ENCODE measurements at regions not wholly inside any gene's neighbourhood (a gene's known extent, or its start where the extent isn't known, plus 50 kb on each side); places are given as distances from the start of the nearest gene placed in this dataset.

DNA sequence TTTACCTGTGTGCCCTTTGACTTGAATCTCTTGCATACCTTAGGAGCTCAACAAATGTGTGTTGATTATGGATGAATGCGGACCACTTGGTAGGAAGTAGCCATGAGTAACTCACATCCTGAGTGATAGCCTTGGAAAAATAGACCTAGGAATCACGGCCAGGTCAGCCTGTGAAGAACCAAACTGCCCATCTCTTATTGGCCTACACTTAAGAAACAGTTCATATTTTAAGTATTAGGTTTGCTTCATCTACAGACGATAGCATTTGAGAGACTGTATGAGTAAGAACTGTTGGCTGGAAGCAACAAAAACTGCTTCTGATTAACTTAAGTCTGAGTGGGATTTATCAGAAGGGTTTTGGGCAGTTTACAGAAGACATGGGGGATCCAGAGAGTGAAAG is 152.5 kb upstream of the ADRA1D start (continued):
- no peak for TF ChIP-seq YBX1 (IDR thresholded peaks at IDR 0.05)
- TF ChIP-seq IKZF2 (IDR thresholded peaks at IDR 0.05), result no peak
- no peak for TF ChIP-seq EZH2 (IDR thresholded peaks at IDR 0.05; ENCODE audit: borderline replicate concordance, control insufficient read depth, low read depth, low read length)
- no peak for TF ChIP-seq RELA (IDR thresholded peaks at IDR 0.05; ENCODE audit: borderline replicate concordance, partially characterized antibody)
- no peak for TF ChIP-seq TBL1XR1 (IDR thresholded peaks at IDR 0.05; ENCODE audit: low read depth, low read length)

GRCh38 chr20:4384961-4385360 is 135.9 kb upstream of the ADRA1D start:
- ChIA-PET POLR2A (no interaction called here), SMC1A (ENCODE audit: uncharacterized antibody, unreplicated experiment) (no interaction called here), CTCF (no interaction called here), RAD21 (ENCODE audit: unreplicated experiment) (no interaction called here)
- intact Hi-C loops (cut with micrococcal nuclease; ENCODE audit: unreplicated experiment) (no loop called here), in situ Hi-C loops (cut with MboI) (no loop called here)
- WGBS (ENCODE audit: insufficient coverage, insufficient replicate concordance, low lambda C conversion rate, missing lambda C conversion rate), result 57% methylated on average over 4 of the region's 4 CpGs
- Histone ChIP-seq H3K27me3 (replicated peaks in 1 of 2; ENCODE audit: control insufficient read depth in 2 of 2, insufficient read depth in 2 of 2, low read length in 1 of 2) (no peaks in the 10 kb centered on the region), H3K9me3 (replicated peaks; ENCODE audit: control insufficient read depth, insufficient read depth, low read length) (no peaks in the 10 kb centered on the region), H3K36me3 (ENCODE audit: control insufficient read depth in 2 of 2, insufficient read depth in 2 of 2, low read length in 1 of 2) (no peaks in the 10 kb centered on the region), H2AFZ (ENCODE audit: control insufficient read depth, low read depth, low read length) (no peak overlapping the region), H3K9ac (ENCODE audit: control insufficient read depth, insufficient read depth, low read length) (no peak overlapping the region), H3K4me1 (ENCODE audit: control insufficient read depth, insufficient read depth, low read length) (no peaks in the 10 kb centered on the region), H3K4me2 (ENCODE audit: control insufficient read depth, insufficient read depth) (no peak overlapping the region), H3K27ac (ENCODE audit: control insufficient read depth, insufficient read depth) (no peak overlapping the region), H3K4me3 (no peak overlapping the region), H4K20me1 (ENCODE audit: control insufficient read depth, insufficient read depth) (no peaks in the 10 kb centered on the region), H3K79me2 (ENCODE audit: control insufficient read depth, insufficient read depth, low read length) (no peaks in the 10 kb centered on the region)
- no peak for ATAC-seq
- no peak for DNase-seq (ENCODE audit: low read depth, low spot score)
- BruUV-seq (replicated peaks), result no TSS peak
- no peak for TF ChIP-seq ZBED1 (IDR thresholded peaks at IDR 0.05; ENCODE audit: borderline replicate concordance)
- TF ChIP-seq MAX (IDR thresholded peaks at IDR 0.05; ENCODE audit: low read depth, low read length), result no peak
- TF ChIP-seq CBX3 (IDR thresholded peaks at IDR 0.05; ENCODE audit: borderline replicate concordance, low read depth), result no peak
- no peak for TF ChIP-seq DPF2 (IDR thresholded peaks at IDR 0.05)
- no peak for TF ChIP-seq IRF4 (IDR thresholded peaks at IDR 0.05; ENCODE audit: low read depth, low read length)
- TF ChIP-seq ATF7 (IDR thresholded peaks at IDR 0.05; ENCODE audit: low read depth), result no peak
- no peak for TF ChIP-seq USF2 (IDR thresholded peaks at IDR 0.05; ENCODE audit: borderline replicate concordance, low read depth, low read length)
- no peak for TF ChIP-seq PML (IDR thresholded peaks at IDR 0.05; ENCODE audit: low read length)
- no peak for TF ChIP-seq POLR2AphosphoS5 (IDR thresholded peaks at IDR 0.05; ENCODE audit: low read length)
- TF ChIP-seq SMAD5 (IDR thresholded peaks at IDR 0.05; ENCODE audit: low read depth), result no peak
- no peak for FAIRE-seq

All from GM12878 (cell line).